Esophagus squamous epithelium (tissue), 5 donors: ENCODE measurements at regions not wholly inside any gene's neighbourhood (a gene's known extent, or its start where the extent isn't known, plus 50 kb on each side); places are given as distances from the start of the nearest gene placed in this dataset.
"Not testable (repeated sequence)": the region's sequence is repeated elsewhere in the genome, so short reads cannot be mapped to it uniquely, and the experiment has no call there.

ENCODE experiments used
- DNase-seq: peaks from one replicate; lab custom pipeline; 2025; lab: John Stamatoyannopoulos, UW
- H3K27ac ChIP-seq, 4 donors: fragments of 200-600 bp; sonication (generic); one replicate each; pipeline ENCODE4 v1.5.1; 2016 to 2019; ENCODE audit warnings: mild to moderate bottlenecking in 1 of 4
- H3K27me3 ChIP-seq, 4 donors: fragments of 200-600 bp; sonication (generic); 1 replicate in 3 of 4; 2 replicates in 1 of 4; pipeline versions ENCODE4 v1.5.1 to v1.6.0; 2017 to 2021; ENCODE audit warnings: antibody characterized with exemption in 1 of 4
- H3K36me3 ChIP-seq, 3 donors: fragments of 200-600 bp; sonication (generic); one replicate each; pipeline ENCODE4 v1.5.1; 2016 to 2019
- H3K4me1 ChIP-seq, 3 donors: fragments of 200-600 bp; sonication (generic); one replicate each; pipeline ENCODE4 v1.5.1; 2017 to 2019
- H3K4me3 ChIP-seq, 4 donors: fragments of 200-600 bp; sonication (generic); 1 replicate in 3 of 4; 2 replicates in 1 of 4; pipeline ENCODE4 v1.5.1; 2016 to 2019; ENCODE audit warnings: mild to moderate bottlenecking in 2 of 4, moderate library complexity in 1 of 4
- H3K9me3 ChIP-seq, 3 donors: fragments of 200-600 bp; sonication (generic); one replicate each; pipeline ENCODE4 v1.5.1; 2016 to 2019
- CTCF ChIP-seq, 6 experiments: fragments of 450-650 bp in 4 of 6; fragments of 200-600 bp in 2 of 6; sonication (generic) in 2 of 6; IDR thresholded peaks; one replicate each; pipeline ENCODE4 v1.5.1; 2016 to 2019; ENCODE audit warnings: antibody characterized with exemption in 6 of 6, mild to moderate bottlenecking in 4 of 6, moderate library complexity in 4 of 6
- POLR2A ChIP-seq, 4 donors: fragments of 450-650 bp; IDR thresholded peaks; one replicate each; pipeline ENCODE4 v1.6.1; 2017; ENCODE audit warnings: antibody characterized with exemption in 4 of 4, mild to moderate bottlenecking in 4 of 4, moderate library complexity in 3 of 4
- WGBS, 2 donors: methylation state at CpG; one replicate each; pipeline ENCODE4 v1.1.5; 2018; 5-methylcytosine and 5-hydroxymethylcytosine counted together
- intact Hi-C: fragments of 100-400 bp; cut with DNase I; formaldehyde crosslinking; loops from one replicate; pipeline ENCODE4 v1.15.0; 2022
- donor health status: DM: yes; HTN: yes; CAD: no.

DNA sequence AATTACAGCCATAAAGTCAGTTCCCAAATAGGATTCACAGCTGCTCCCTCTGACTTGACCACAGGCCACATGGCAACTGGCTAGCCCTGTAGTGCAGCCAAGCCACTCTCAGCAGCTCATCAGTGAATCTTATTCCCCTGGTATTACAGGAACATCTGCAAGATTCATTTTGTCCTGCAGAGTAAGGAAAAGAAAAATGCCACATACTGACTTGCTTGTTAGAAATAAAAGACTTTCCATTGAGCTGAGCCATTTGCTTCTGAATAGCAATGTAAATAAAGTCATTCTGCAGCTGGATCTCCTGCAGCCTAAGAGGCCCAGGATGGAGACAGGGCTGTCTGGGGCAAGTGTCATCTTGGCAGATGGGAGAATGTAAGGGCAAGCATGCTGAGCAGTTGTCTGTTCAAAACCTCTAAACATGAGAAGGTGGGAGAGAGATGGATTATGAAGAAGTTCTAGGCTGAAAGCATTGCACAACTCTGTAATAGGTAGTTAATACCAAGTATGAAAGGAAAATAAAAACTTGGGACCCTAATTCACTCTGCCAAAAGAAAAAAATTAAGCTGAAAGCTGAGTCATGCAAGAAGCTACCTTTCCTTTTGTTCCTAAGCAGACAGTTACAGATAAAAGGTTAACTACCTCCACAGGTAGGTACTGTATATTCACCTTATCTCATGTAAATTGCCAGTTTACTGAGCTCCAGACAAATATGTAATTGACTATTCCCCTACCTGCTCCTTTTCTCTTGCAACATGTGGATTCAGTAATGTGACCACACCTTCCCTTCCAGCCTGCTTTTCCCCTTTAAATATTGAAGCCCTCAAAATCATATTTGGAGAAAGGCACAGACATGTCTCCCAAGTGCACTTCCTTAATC, 244.4 kb upstream of the RAI14 start:
- TF ChIP-seq POLR2A (IDR thresholded peaks at IDR 0.05) (no peak), CTCF (IDR thresholded peaks at IDR 0.05) (no peak)

GRCh38 chr5:34412736-34413135, 243.4 kb upstream of the RAI14 start:
- Histone ChIP-seq H3K4me3 (no peak overlapping the region), H3K27me3 (no peaks in the 10 kb centered on the region), H3K27ac (no peak overlapping the region), H3K9me3 (no peaks in the 10 kb centered on the region), H3K36me3 (no peaks in the 10 kb centered on the region), H3K4me1 (peaks cover 0 to 42% (median 0%) of the 10 kb centered on the region in 3 donors)
- intact Hi-C loops: no loop called here
- 58 to 61% methylated on average over 2 of the region's 2 CpGs for WGBS, 2 donors
- TF ChIP-seq CTCF (IDR thresholded peaks at IDR 0.05): no peak
- no peak for TF ChIP-seq POLR2A (IDR thresholded peaks at IDR 0.05)
- no peak for DNase-seq

More for the DNA sequence above, 244.4 kb upstream of the RAI14 start:
- Histone ChIP-seq H3K36me3 (no peaks in the 10 kb centered on the region), H3K27me3 (no peaks in the 10 kb centered on the region), H3K9me3 (no peaks in the 10 kb centered on the region), H3K4me3 (no peak overlapping the region), H3K4me1 (peaks cover 0 to 40% (median 0%) of the 10 kb centered on the region in 3 donors), H3K27ac (no peak overlapping the region)
- intact Hi-C loops: no loop called here
- no peak for DNase-seq

- no peaks in the 10 kb centered on the region for H3K36me3 ChIP-seq
- no peak for DNase-seq
- no peaks in the 10 kb centered on the region for H3K27me3 ChIP-seq
- WGBS, 2 donors: 69 to 72% methylated on average over 2 of the region's 2 CpGs
- H3K27ac ChIP-seq: no peak overlapping the region
- H3K4me3 ChIP-seq: no peak overlapping the region
- H3K9me3 ChIP-seq: peaks cover 0 to 3% (median 0%) of the 10 kb centered on the region in 3 donors
- no peak for TF ChIP-seq POLR2A (IDR thresholded peaks at IDR 0.05)
- TF ChIP-seq CTCF (IDR thresholded peaks at IDR 0.05): no peak
- peaks cover 0 to 55% (median 0%) of the 10 kb centered on the region in 3 donors for H3K4me1 ChIP-seq
- intact Hi-C loops: no loop called here
Measured at GRCh38 chr5:34415559-34416198, 240.4 kb upstream of the RAI14 start.

DNA sequence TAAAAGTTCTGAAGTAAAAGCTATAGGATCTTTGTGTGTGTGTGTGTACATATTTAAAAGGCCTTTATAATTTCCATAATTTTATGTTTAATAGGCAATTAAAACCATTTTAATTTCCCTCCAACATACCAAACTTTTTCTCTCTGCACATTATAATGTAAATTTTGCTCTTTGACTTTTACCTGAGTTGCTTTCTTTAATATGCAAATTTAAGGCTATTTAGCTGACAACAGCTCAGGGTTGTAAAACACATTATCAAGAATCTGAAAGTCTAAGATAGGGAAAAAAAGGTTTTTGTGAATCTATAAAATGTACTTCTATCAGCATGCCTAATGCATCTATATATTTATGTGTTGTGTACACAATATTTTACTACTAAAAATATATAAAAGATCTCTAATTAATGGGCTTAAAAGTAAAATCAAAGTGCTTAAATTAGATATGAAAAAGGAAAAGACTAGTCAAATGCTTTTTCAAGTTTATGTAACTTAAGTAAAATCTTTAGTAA, 239.6 kb upstream of the RAI14 start:
- no peak for DNase-seq
- no peak for TF ChIP-seq CTCF (IDR thresholded peaks at IDR 0.05)
- no peak for TF ChIP-seq POLR2A (IDR thresholded peaks at IDR 0.05)
- Histone ChIP-seq H3K27ac (no peak overlapping the region), H3K9me3 (peaks cover 0 to 3% (median 0%) of the 10 kb centered on the region in 3 donors), H3K4me1 (peaks cover 0 to 54% (median 0%) of the 10 kb centered on the region in 3 donors), H3K4me3 (no peak overlapping the region), H3K36me3 (no peaks in the 10 kb centered on the region), H3K27me3 (no peaks in the 10 kb centered on the region)
- intact Hi-C loops: no loop called here

DNA sequence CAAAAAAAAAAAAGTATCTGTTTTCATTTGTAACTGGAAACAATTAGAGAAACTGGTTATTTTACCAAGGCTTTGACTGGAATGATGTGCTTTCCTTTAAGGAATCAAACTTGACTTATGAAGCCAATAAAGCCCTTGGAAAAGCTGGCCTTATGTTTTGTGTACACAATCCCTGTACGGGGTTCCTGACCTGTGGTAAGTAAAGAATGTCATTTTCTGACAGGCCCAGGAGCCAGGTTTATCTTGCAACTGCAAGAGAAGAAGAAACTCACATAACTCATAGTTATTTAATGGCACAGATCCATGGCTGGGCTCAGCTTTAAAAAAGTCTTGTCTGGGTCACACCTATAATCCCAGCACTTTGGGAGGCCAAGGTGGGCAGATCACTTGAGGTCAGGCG, 235.9 kb upstream of the RAI14 start:
- WGBS, 2 donors: 51 to 67% methylated on average over 1 to 2 of the region's 2 CpGs
- intact Hi-C loops, DNase-seq, H3K4me3 ChIP-seq, H3K27me3 ChIP-seq, H3K36me3 ChIP-seq, H3K9me3 ChIP-seq: not testable (repeated sequence)
- H3K4me1 ChIP-seq: peaks cover 0 to 54% (median 0%) of the 10 kb centered on the region in 3 donors
- peak overlapping the region in 1 of 4 donors; percentile 25 for H3K27ac ChIP-seq
